ENCODE measurements at regions not wholly inside any gene's neighbourhood (a gene's known extent, or its start where the extent isn't known, plus 50 kb on each side); places are given as distances from the start of the nearest gene placed in this dataset.

GRCh38 chr4:20124317-20125026 is 127.2 kb upstream of the SLIT2 start:
- TF ChIP-seq TAF1 (IDR thresholded peaks at IDR 0.05; ENCODE audit: borderline replicate concordance, insufficient read depth, low read length) (no peak), REST (IDR thresholded peaks at IDR 0.05; ENCODE audit: insufficient read depth in 1 of 2, low read depth in 2 of 2, low read length in 2 of 2) (no peak), POLR2AphosphoS5 (IDR thresholded peaks at IDR 0.05; ENCODE audit: low read depth, low read length) (no peak), FOXP2 (optimal IDR thresholded peaks at IDR 0.05; ENCODE audit: borderline replicate concordance, extremely low read depth, extremely low read length, insufficient read depth) (no peak), SIN3A (IDR thresholded peaks at IDR 0.05; ENCODE audit: borderline replicate concordance, insufficient read depth, low read length) (no peak)

All from PFSK-1 (cell line).